NCI-H1694 (cell line): ENCODE measurements at regions not wholly inside any gene's neighbourhood (a gene's known extent, or its start where the extent isn't known, plus 50 kb on each side); places are given as distances from the start of the nearest gene placed in this dataset.
A peak's percentile ranks its signal among the peaks of the same experiment; 100 is the strongest.

ENCODE experiments used
- DNase-seq: peaks from one replicate; lab custom pipeline; 2025; lab: John Stamatoyannopoulos, UW

DNA sequence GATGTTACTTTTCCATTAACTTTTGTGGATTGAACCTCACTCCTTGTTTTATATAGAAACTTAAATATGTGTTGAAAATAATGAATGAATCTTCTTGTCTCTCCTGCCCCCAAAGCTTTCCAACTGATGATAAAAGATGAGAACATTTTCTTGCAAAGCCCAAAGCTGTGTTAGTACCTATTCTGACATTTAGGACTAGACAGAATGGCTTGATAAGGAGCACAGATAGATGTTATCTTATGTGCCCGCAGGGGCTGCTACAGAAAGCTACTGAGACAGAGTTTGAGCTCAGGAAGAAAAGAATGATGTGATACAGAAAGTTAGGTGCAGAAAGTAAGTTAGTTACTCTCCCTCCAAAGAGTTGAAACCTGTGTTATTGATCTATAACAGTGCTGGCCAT lies 109.4 kb upstream of the ATP11B start:
- DNase-seq, result no peak

DNA sequence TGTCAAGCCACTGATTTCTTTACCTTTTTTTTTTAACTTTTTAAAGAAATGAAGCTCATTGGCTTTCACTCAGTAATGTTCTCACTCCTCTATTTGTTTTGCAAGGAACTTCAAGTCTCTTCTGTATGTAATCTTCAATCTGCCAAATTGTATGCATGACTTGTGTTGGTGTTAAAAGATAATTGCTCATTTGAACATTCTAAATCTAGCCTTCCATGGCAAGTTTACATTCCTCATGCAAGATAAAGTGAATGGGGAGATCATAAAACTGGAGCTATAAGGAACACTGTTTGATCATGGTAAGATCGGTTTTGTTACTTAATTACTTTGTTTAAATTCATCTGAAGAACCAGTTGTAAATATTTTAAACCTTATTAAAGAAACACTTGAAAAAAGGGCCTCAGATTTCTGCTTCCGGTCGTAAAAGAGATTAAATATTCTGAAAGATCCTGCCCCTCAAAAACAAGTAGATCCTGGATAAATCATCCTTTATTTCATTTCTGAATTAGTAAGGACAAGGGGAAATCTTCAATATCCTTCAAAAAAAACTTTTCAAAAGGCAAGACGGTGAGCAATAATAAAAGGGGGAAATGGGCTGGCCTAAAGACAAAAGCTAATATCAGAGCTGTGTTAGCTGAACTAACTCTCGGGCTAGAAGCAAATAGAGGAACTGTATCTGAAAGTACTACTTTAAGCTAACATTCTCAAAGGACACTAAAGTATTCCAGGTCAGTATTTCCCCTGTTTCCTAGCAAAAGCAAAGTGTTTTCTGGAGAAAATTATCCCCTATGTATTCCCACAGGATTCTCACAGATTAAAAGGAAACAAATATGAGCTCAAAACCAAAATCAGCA lies 107.0 kb upstream of the ATP11B start:
- no peak for DNase-seq

DNA sequence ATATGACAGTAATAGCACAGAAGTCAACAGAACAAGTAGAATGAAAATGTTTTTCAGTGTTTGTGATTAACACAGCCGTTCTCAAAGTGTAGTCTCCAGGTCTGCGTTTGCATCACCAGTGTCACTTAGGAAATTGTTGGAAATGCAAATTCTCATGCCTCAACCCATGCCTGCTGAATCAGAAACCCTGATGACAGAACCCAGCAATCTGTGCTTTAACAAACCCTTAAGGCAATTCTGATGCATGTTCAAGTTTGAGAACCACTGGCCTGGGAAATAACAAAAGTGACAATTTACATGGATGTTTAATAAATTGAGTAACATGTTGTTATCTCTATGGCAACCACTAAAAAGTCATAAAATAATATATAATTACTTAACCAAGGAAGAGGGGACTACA lies 103.1 kb upstream of the ATP11B start:
- no peak for DNase-seq

DNA sequence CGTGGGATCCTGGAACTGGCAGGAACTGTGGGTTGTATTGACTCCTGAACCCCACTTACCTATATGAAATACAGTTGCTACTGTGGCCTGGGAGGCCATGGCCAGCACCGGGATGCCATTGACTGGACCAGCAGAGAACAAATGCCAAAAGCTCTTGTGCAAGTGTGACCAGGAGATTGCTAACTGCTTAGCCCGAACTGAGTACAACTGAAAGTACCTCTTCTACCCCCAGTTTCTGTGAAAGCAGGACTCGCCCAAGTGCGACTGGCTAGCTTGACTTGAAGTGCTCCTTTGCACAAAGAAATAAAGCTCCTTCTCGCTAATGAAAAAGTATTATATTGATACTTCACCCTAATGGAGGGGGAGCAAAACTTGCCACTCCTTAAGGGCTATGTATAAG lies 101.3 kb upstream of the ATP11B start:
- DNase-seq, result no peak

DNA sequence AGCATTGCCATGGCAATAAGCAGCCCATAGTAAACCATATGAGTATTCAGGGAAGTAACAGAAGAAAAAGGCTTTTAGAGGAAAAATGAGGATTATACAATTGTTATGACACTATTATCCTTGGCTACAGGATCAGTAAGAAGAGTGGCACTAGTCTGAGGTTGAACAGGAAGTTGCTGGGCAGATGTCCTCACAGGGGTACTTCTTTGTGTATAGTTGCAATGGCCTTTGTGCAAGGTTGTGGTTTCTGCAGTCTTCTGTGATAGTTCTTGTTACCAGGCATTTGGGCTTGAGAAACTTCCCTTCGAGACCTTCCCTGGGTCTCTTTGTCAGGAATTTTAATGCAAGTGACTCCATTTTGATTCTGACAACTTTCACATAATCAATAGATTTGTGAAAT lies 100.6 kb upstream of the ATP11B start:
- no peak for DNase-seq

DNA sequence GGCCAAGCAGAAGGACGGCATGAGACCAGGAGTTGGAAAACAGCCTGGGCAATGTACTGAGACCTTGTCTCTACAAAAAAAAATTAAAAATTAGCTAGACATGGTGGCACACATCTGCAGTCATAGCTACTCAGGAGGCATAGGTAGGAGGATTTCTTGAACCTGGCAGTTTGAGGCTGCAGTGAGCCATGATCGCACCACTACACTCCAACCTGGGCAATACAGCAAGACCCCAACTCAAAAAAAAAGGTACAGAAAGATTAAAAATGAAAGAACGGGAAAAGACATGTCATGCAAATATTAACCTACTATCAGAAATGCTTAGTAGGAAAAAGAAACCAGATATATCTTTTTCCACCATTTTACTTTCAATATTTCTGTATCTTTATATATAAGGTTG lies 99.6 kb upstream of the ATP11B start:
- no peak for DNase-seq

DNA sequence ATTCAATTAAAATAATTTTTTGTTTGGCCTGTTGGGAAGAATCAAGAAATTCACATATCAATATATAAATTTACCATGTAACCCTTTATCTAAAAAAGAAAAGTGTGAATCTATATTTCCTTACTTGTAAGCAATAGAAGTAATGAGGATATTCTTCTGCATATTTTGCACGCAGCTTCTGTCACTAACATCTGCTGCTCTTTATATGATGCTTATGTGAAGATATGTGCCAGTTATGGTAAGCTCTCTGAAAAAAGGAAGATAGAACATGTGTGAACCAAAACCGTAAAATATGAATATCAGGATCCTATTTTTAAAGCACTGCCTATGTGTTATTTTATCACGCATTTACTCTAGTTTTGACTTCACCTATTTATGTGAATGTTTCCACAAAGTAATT lies 96.4 kb upstream of the ATP11B start:
- DNase-seq, result no peak

DNA sequence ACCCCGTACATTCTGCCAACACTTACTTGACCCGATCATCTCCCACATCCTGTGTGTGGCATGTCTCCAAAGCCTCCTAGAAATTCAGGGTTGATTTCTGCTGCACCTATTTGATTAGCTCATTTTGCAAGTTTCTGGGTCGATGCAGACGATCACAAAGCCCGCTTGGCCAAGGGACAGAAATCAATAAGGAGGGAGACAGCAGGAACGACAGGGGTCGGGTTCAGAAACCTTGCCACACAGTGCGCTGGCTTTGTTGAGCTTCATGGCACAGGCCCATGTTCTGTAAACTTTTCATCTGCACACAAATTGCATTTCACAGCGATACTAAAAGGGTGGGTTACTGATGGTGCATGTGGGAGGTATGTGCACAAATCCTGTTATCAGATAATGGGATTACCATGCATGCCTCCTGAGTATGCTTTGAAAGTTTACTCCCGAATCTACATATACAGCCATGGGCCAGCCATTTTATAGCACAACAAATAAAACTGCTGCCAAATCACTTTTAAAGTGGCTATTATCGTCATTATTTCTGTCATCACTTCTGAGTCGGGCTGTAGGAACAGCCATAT lies 95.9 kb upstream of the ATP11B start:
- DNase-seq, result no peak

DNA sequence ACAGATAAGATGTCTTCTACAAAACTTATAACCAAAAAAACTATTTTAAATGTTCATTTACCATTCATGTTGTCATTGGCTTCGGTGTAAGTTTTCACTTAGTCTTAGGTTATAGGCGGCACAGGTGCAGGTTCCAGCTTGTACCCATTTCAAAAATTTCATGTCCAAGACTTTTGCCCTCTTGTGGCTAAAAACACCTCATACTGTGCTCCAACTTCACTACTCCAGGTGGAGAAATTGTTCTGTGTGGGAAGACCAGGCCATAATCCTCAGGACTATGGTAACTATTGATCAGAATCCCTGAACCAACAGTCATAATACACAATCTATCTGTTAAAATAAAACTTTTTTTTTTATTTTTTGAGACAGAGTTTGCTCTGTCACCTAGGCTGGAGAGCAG lies 95.2 kb upstream of the ATP11B start:
- no peak for DNase-seq

DNA sequence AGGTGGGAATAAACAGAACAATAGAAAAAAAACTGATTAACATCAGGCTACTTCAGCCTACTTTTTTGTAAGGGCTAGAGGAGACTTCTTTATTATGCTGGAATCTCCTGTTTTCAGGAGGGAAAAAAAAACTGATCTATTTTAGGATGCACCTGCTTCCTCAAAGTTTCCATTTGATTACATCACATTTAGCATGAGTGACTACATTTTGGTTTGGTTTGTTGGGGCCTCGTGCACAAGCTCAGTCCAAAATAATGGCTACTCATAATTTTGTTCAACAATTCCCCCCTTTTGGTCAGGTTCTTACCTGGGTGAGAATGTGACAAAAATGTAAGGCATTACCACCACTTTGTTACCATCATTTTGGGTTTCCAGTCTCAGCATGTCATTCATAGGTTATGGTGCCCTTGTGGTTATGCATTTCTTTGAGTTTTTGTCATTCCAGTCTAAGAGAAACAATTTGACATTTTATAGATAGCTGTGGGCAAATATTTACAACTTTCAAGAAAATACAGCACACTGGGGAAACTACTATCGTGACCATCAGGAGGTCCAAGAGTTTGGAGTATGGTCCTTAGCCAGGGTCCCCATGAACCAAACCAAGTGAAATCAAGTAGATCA lies 93.6 kb upstream of the ATP11B start:
- no peak for DNase-seq

DNA sequence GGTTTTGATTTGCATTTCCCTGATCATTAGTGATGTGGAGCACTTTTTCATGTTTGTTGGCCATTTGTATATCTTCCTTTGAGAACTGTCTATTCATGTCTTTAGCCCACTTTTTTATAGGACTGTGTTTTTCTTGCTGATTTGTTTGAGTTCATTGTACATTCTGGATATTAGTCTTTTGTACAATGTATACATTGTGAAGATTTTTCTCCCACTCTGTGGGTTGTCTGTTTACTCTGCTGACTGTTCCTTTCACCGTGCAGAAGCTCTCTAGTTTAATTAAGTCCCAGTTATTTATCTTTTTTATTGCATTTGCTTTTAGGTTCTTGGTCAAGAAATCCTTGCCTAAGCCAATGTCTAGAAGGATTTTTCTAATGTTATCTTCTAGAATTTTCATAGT lies 91.1 kb upstream of the ATP11B start:
- DNase-seq, result no peak

DNA sequence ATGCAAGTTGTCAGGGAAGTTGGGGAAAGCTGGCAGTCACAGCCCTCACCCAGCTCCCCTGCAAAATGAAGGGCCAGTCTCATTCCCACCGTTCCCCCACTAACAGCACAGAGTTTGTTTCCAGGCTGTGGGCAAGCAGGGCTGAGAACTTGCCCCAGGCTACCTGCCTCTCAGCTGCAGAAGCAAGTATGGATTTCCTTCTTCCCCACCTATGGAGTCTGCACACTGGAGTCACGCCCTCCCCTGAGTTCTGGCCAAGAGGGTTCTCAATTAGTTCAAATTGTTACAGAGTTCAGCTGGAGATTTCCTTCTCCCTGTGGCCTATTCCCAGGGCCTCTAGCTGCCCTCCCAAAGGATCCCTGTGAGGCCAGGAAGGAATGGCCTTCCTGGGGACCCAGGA lies 90.1 kb upstream of the ATP11B start:
- no peak for DNase-seq

DNA sequence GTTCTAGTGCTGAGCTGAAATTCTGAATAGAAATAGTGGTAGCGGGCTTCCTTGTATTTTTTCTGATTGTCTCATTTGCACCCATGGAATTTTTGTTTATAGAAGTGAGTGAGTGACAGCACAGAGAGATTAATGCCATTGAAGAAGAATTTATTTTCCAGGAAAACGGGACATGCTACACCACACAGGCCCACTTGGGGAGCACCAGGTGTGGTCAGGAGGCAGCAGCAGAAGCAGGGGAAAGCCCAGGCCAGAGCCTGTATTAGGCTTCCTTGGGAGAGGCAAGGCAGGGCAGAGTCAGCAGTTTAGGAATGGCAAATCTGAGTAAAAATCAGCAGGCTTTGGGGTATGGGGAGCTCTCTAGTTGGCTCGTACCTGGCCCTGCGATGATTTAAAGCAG lies 88.4 kb upstream of the ATP11B start:
- no peak for DNase-seq

DNA sequence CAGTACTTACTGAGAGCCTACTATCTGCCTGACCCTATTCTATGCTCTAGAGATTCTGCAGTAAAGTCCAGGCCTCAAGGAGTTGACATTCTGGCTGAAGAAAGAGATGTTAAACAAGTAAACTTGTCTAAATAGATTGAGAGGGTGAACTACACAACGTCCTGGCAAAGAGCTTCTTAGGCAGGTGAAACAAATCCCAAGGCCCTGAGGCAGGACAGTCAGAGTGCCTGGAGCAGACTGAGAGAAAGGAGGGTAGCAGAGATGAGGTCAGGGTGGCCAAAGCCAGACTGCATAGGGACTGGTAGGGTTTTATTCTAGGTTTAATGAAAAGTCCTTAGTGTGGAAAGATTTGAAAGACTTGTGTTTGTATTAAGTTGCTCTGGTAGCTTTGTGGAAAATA lies 84.5 kb upstream of the ATP11B start:
- DNase-seq, result no peak

DNA sequence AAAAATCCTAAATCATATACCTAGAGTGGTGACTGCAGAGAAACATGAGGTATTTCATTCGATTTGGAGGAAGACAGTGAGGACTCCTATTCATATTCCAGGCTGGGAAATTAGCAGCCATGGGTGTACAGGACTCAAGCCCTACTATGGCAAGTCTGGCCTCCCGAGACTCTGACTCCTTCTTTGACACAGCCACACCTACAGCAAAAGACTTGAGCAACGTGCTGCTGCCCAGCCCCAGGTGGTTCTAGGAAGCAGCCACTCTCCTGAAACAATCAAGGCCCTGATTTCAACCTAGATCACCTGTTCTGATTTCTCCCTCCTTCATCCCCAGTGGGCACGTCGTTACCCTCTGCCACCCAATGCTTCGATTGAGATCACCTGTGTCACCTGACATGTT lies 84.0 kb upstream of the ATP11B start:
- no peak for DNase-seq

DNA sequence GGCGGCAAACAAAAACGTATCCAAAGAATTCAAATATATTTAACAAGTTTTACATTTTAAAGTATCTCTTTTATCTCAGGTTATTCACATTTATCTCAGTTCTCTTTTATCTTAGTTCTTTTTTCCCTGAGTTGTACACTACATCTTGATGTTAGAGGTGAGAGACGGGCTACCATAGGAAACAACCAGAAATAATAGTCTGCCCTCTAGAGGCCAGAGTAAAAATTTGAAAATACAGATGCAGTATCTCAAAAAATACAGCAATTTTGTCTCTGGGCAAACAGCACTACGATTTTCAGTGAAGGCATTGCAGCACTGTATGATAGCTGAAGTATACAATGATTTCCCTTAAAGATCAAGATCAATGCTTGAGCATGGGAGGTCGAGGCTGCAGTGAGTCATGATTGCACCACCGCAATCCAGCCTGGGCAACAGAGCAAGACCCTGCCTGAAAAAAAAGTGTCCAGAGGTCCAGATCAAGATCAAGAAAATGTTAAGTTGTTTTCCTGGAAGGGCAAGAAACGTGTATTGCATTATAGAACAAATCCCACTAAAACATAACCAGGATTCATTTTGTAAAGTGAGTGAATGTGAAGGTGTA lies 82.6 kb upstream of the ATP11B start:
- peak; percentile 41 for DNase-seq

DNA sequence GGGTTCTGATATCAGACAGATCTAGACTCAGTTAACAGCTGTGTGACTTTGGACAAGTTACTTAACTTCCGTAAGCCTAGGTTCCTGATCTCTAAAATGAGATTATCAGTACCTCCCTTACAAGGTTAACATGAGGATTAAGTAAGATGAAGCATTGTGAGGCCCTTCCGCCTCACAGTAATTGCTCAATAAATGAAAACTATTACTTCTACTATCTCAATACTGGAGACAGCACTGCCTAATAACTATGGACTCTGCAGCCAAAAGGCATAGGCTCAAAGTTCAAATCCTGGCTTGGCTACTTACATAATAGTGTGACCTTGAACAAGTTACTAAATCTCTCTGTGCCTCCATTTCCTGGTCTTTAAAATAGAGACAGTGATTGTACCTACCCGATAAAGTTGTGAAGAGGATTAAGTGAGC lies 82.0 kb upstream of the ATP11B start:
- no peak for DNase-seq

DNA sequence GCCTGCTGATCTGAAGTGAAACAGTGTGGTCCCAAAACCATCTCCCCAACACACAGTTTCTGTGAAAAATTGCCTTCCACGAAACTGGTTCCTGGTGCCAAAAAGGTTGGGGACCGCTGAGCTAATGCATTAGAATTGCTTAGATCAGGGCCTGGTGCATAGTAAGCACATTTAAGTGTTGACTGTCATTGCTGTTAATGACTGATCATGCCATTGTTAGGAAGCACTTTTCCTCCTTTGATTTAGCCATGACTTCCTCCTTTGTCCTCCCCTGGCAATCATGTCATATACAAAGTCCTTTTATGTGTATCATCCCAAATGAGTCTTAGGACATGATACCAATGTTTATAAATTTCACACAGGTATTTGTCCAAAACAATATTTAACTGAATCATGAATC lies 81.5 kb upstream of the ATP11B start:
- no peak for DNase-seq

DNA sequence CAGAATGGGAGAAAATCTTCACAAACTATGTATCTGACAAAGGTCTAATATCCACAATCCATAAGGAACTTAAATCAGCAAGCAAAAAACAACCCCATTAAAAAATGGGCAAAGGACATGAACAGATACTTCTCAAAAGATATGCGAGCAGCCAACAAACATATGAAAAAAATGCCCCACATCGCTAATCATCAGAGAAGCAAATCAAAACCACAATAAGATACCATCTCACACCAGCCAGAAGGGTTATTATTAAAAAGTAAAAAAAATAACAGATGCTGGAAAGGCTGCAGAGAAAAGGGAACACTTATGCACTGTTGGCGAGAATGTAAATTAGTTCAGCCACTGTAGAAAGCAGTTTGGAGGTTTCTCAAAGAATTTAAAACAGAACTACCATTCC lies 80.2 kb upstream of the ATP11B start:
- DNase-seq, result no peak

DNA sequence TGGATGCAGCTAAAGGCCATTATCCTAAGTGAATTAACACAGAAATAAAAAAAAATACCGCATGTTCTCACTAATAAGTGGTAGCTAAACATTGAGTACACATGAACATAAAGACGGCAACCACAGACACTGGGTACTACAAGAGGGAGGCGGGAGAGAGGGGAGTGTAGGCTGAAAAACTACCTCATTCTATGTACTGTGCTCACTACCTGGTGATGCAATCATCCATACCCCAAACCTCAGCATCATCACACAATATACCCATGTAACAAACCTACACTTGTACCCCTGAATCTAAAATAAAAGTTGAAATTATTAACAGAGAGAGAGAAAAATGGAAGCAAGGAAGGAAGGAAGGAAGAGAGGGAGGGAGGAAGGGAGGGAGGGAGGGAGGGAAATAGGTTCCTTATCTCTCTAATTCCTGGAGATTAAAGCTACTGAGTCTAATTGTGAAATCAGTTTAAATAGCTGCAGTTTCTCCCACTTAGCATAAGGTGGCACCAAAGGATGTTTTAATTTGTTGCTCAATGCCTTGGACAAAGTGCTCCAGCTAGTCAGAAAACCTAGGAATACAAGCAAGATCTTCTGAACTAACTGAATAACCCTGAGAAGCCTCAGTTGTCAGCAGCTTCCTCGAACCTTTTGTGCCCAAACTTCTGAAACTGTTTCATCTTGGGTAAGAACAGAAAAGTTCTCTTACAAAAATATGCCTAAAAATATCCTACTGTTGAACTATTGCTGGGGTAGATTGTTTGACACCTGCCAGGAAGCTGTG lies 79.4 kb upstream of the ATP11B start:
- peak; percentile 16 for DNase-seq

DNA sequence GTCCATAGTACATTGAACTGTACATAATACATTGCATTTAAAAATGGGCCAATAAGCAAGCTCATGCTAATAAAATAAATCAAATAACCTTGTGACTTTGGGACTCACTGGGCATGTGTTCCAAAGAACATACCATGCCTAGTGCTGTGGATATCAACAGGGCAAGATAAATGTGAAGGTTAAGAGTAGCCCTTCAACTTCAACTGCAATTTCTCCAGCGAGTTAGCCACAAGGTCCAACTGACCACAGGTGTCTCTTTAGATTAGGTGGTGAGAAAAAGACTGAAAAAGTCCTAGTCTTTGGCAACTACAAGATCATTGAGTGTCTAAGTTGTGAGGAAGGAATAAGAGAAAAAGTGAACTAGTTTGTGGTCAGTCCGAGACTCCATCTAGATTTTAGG lies 78.3 kb upstream of the ATP11B start:
- no peak for DNase-seq

DNA sequence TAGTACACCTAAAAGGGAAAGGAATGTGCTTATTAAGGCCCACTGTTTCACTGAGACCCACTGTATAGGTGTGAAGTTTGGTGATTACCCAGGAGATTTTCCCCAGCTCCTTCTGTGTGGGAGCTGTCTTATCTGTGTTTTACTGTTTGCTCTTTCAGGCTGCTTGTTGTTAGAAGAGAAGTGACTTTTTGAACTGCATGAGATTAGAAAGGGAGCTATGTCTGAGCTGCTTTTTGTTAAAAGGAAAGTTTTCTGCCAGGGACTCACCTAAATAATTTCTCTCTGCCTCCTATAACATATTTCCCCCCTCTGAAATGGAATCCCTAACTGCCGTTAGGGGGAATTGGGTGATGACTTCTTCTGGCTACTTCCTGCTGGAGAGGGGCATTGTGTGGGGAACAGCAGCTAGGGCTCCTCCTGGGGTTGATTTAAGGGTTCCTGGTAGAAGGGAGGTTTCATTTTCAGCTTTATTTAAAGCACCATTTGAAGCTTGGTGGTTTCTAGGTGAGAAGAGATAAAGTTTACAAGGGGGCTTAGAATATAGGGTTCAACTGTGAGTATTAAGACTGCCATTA lies 77.1 kb upstream of the ATP11B start:
- DNase-seq, result no peak
